Uterus (tissue), 2 donors: ENCODE measurements at regions not wholly inside any gene's neighbourhood (a gene's known extent, or its start where the extent isn't known, plus 50 kb on each side); places are given as distances from the start of the nearest gene placed in this dataset.

Experiments used
- CTCF ChIP-seq, 4 experiments: fragments of 200-600 bp in 2 of 4; fragments of 450-650 bp in 2 of 4; sonication (generic) in 2 of 4; IDR thresholded peaks; one replicate each; pipeline ENCODE4 v1.5.1; 2016 to 2019; ENCODE audit warnings: antibody characterized with exemption in 4 of 4, mild to moderate bottlenecking in 2 of 4, moderate library complexity in 1 of 4
- POLR2A ChIP-seq, 2 donors: fragments of 450-650 bp; IDR thresholded peaks; one replicate each; pipeline ENCODE4 v1.6.1; 2016; ENCODE audit warnings: antibody characterized with exemption in 2 of 2, mild to moderate bottlenecking in 1 of 2, moderate library complexity in 1 of 2

GRCh38 chr1:65531972-65532570, 111.6 kb downstream of the LEPR start:
- no peak for TF ChIP-seq CTCF (IDR thresholded peaks at IDR 0.05)
- no peak for TF ChIP-seq POLR2A (IDR thresholded peaks at IDR 0.05)
